Epithelial cell of prostate (primary cell): ENCODE measurements at regions not wholly inside any gene's neighbourhood (a gene's known extent, or its start where the extent isn't known, plus 50 kb on each side); places are given as distances from the start of the nearest gene placed in this dataset.

Experiments
- DNase-seq: peaks from one replicate; pipeline ENCODE4 v3.0.0-alpha.2; 2011; ENCODE audit warnings: low read depth, low spot score
- H3K27ac ChIP-seq: fragments of 450-650 bp; 2 replicates; pipeline ENCODE4 v1.5.1; 2017; ENCODE audit warnings: mild to moderate bottlenecking

GRCh38 chr22:22099833-22100812 is 117.5 kb upstream of the TOP3B start:
- no peak overlapping the region for H3K27ac ChIP-seq
- no peak for DNase-seq

DNA sequence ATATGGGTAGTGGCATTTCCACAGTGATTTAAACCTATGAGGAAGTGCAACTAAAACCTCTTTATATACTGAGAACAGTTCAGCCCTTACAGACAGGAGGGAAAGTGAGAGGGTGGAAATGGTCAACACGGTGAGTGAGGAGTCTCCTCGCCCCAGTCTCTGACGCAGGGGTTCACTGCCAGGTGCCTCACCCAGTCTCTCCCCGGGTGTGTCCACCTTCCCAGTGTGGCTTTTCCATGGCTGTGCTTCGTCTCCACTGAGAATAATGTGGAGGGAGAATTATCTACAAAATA is 116.6 kb upstream of the TOP3B start:
- H3K27ac ChIP-seq = no peak overlapping the region
- DNase-seq = no peak

DNA sequence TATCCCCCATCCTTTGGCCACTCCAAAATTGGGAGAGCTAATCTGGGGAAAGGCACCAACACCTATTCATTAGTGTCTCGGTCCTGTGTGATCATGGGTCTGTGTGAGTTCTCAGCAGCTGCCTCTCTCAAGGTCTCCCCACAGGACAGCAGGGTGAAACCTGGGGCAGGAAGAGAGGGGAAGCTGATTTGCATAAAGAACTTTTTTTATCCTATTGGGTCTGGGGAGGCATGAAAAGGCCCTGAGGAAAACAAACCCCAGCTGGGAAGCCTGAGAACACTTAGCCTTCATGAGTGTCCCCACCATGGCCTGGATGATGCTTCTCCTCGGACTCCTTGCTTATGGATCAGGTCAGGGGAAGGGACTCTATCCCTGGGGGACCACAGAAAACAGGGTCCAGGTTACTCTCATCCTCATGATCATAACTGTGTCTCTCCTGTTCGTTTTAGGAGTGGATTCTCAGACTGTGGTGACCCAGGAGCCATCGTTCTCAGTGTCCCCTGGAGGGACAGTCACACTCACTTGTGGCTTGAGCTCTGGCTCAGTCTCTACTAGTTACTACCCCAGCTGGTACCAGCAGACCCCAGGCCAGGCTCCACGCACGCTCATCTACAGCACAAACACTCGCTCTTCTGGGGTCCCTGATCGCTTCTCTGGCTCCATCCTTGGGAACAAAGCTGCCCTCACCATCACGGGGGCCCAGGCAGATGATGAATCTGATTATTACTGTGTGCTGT is 116.0 kb upstream of the TOP3B start:
- H3K27ac ChIP-seq = no peak overlapping the region
- DNase-seq = no peak

GRCh38 chr22:22097727-22098228 is 115.2 kb upstream of the TOP3B start:
- no peak for DNase-seq
- H3K27ac ChIP-seq = no peak overlapping the region

DNA sequence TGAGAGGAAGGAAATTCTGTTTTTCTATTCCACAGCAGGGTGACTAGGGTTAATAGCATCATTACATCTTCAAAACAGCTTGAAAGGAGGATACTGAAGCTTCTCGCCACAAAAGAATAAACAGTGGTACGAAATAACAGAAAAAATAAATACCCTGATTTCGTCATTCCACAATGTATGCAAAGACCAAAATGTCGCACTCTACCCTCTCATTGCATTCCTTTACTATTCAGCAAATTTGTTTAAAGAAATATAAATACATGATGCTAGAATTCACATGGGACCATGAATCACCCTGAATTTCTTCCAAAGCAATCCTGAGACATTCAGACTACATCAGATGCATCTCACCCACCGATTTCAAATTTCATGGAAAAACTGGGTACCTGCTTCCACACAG is 112.3 kb upstream of the TOP3B start:
- no peak for DNase-seq
- no peak overlapping the region for H3K27ac ChIP-seq

DNA sequence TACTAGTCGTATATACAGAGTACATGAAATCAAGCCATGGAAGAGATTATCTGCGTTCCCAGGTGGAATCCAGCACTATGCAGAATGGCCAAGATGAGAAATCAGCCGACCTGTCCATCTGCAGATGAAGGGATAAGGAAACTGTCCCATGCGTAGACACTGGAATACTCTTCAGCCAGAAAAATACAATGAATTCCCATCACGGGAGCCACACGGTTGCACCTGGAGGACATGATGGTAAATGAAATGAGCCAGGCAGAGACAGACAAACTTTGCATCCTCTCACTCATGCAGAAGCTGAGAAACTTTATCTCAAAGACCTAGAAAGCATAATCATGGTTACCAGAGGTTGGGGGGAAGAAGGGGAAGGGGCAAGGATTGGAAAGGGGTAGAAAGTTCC is 111.9 kb upstream of the TOP3B start:
- no peak for DNase-seq

DNA sequence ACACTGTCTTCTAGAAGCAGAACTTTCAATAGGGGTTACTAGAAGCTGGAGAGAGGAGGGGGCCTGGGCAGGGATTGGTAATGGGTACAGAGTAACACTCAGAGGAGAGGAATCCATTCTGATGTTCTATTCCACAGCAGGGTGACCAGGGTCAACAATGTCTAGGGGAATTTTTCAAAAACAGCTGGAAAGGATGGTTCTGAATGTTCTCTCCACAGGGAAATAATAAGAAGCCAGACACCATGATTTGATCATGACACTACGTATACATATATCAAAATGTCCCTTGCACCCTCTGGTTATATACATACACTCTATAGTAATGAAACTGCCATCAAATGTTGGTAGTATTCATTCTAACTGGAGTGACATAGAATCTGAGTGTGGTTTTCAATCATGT is 111.2 kb upstream of the TOP3B start:
- H3K27ac ChIP-seq = no peak overlapping the region
- no peak for DNase-seq

More for the DNA sequence above, 111.9 kb upstream of the TOP3B start:
- no peak overlapping the region for H3K27ac ChIP-seq

DNA sequence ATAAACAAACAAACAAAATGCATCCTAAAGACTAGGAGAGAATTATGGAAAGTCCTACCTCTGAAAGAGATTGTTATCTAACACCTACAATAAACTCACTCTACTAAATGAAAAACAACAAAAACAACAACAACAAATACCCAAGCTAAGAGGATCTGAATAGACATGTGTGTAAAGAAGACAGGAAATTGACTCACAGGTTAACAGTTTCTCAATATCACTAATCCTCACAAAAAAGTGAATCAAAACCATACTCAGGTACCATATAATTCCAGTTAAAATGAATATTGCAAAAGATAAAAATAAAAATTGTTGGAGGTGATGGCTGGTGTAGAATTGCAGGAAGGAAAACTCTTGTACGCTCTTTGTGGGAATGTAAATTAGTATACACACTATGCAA is 110.4 kb upstream of the TOP3B start:
- DNase-seq = no peak
- no peak overlapping the region for H3K27ac ChIP-seq

DNA sequence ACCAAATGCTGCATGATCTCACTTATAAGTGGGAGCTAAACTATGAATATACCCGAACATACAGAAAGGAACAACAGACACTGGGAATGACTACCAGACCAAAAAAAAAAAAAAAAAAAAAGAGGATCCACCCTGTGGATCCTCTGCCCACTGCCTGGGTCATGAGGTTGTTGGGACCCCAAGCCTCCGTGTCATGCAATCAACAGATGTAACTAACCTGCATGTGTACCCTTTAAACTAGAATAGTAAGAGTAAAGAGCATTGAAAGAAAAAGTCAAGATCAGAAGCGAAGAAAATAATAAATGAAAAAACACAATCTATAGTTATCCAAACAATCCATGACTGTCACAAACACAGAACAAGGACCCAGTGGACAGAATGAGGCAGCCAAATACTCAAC is 109.5 kb upstream of the TOP3B start:
- H3K27ac ChIP-seq = no peak overlapping the region
- no peak for DNase-seq

GRCh38 chr22:22091400-22091878 is 108.9 kb upstream of the TOP3B start:
- H3K27ac ChIP-seq = no peak overlapping the region
- no peak for DNase-seq

DNA sequence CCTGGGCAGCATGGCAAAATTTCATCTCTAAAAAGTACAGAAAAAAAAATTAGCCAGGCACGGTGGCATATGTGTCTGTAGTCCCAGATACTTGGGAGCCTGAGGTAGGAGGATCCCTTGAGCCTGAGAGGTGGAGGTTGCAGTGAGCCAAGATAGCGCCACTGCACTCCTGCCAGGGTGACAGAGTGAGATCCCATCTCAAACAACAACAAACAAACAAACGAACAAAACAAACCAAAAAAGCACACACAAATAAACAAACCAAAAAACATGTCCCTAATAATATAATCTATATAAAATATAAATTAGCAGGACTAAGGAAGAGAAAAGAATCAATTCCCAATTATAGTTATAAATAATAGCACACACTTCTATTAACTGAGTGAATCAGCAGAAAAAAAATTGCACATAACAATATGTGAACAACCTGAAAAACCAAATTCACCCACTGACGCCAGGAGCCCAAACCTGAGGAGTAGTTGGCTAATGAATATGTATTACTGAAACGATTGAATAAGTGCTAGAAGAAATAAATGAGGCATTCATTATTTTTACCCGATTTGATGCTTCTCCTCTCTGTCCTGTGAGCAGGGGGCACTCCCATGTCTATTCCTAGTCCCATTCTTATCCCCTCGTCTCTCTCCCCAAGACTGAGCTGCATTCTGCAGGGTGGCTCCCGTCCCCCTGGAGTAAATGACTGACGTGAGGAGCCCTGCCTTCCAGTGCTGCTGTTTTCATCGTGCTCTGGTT is 108.2 kb upstream of the TOP3B start:
- DNase-seq = no peak
- H3K27ac ChIP-seq = no peak overlapping the region

DNA sequence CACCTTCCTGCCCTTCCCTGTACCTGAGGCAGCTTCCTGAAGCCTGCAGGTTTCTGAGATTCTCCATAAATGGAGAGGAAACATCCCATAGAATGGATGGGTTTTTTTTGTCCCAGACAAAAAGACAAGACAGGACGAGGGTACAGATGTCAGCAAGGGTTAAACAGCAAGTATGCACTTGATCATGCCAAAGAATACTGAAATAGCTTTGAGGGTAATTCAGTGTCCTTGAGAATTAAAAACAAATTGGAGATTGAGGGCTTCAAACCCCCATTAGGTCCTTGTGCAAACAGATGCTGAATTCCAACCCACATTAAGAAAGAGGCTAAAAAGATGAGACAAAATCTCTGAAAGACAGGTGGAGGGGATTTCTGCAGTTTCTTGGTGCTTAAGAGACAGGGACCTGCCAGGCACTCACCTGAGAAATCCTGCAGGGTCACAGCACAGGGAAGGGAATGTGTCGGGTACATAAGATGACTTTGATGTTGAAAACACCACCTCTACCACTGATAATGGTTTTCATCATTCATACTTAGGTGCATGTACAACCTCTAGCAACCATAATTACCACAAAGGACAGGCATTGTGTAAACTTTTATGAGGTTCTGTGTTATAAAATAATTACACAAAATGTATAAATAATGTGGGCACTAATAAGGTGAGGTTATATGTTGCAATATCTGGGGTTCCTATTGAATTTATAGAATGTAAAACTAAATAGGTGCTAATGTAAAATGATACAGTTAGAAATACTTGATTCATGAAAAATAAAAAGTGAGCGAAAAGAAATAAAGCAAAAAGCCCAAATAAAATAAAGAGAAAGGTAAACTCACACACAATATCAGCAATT is 107.1 kb upstream of the TOP3B start:
- DNase-seq = no peak

GRCh38 chr22:22088658-22089458 is 106.3 kb upstream of the TOP3B start:
- DNase-seq = no peak
- no peak overlapping the region for H3K27ac ChIP-seq

More for the DNA sequence above, 107.1 kb upstream of the TOP3B start:
- no peak overlapping the region for H3K27ac ChIP-seq

DNA sequence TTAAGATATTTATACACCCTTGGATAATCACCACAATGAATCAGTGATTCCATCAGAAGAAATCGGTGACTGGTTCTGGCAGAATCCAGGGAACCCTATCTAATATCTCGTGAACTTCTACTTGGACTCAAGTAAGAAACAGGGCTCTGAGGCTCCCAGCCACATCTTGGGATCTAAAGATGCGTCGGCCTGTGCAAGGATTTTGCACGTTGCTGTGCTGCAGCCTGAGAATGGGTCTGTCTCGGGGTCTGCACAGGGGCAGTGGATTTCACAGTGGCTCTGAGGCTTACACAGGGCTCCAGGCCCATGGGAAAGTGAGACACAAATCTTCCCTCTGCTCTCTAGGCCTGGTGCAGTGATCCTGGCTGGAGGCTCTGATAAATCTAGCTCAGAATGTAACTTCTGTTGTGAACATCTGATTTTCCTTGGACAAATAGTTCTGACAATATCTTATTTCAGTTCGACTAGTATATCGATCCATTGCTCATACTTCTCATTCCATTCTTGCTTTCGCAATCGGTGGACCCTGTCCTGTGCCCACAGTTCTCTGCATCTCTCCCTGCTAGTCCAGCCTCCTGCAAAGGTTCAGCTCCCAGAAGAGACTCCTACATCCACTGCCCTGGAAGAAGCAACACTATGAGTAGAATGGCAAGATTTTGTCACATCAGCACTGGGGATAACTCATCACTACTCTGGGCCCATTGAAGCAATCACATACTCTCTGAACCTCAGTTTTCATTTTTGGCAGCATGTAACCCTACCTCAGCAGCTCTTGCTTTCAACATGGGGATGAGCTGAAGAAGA is 105.5 kb upstream of the TOP3B start:
- DNase-seq = no peak
- H3K27ac ChIP-seq = no peak overlapping the region

DNA sequence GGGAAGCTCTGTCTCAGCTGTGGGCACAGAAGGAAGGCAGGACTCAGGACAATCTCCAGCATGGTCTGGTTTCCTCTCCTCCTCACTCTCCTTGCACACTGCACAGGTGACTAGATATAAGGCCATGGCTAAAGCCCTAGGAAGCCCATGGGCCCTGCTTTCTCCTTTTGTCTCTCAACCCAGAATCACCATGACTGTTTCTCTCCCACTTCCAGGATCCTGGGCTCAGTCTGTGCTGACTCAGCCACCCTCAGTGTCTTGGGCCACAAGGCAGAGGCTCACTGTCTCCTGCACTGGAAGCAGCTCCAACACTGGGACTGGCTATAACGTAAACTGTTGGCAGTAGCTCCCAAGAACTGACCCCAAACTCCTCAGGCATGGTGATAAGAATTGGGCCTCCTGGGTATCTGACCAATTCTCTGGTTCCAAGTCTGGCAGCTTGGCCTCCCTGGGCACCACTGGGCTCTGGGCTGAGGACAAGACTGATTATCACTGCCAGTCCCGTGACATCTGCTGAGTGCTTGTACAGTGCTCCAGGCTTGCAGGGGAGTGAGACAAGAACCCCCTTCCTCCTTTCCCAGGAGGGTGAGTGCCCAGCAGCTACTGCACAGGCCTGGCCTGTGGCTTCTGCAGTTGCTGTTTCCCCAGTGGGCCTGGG is 104.0 kb upstream of the TOP3B start:
- no peak overlapping the region for H3K27ac ChIP-seq
- no peak for DNase-seq

GRCh38 chr22:22085702-22086500 is 103.3 kb upstream of the TOP3B start:
- DNase-seq = no peak
- H3K27ac ChIP-seq = no peak overlapping the region
